Astrocyte of the cerebellum (primary cell): ENCODE measurements at regions not wholly inside any gene's neighbourhood (a gene's known extent, or its start where the extent isn't known, plus 50 kb on each side); places are given as distances from the start of the nearest gene placed in this dataset.

Experiments
- DNase-seq: peaks from one replicate; pipeline ENCODE4 v3.0.0-alpha.2; 2011; ENCODE audit warnings: low read depth
- H3K4me3 ChIP-seq: 2 replicates; pipeline ENCODE4 v1.5.1; 2011; ENCODE audit warnings: mild to moderate bottlenecking, low read depth, low read length, moderate library complexity
- CTCF ChIP-seq: IDR thresholded peaks from 2 replicates; pipeline ENCODE4 v1.5.1; 2012; ENCODE audit warnings: low read length, low read depth, moderate library complexity, mild to moderate bottlenecking; ENCODE audit errors: missing control alignments
- in situ Hi-C: cut with HindIII; loops from 2 replicates; pipeline ENCODE4 v1.10.0; 2017; ENCODE audit warnings: low sequenced_read_pairs

GRCh38 chr12:126897102-126897501 is 1369.9 kb upstream of the TMEM132C start:
- no peak for DNase-seq
- no peak overlapping the region for H3K4me3 ChIP-seq
- in situ Hi-C loops, result no loop called here
- no peak for TF ChIP-seq CTCF

- no peak overlapping the region for H3K4me3 ChIP-seq
- no peak for DNase-seq
- in situ Hi-C loops, result no loop called here
- TF ChIP-seq CTCF, result no peak
Observed at GRCh38 chr12:126897778-126898177, 1369.2 kb upstream of the TMEM132C start.

GRCh38 chr12:126898562-126898961 is 1368.4 kb upstream of the TMEM132C start:
- H3K4me3 ChIP-seq, result no peak overlapping the region
- in situ Hi-C loops, result no loop called here
- no peak for TF ChIP-seq CTCF
- DNase-seq, result no peak

GRCh38 chr12:126899926-126900792 is 1366.8 kb upstream of the TMEM132C start:
- no peak for DNase-seq
- in situ Hi-C loops, result no loop called here
- TF ChIP-seq CTCF, result no peak
- H3K4me3 ChIP-seq, result no peak overlapping the region

GRCh38 chr12:126903027-126903876 is 1363.7 kb upstream of the TMEM132C start:
- DNase-seq, result no peak
- TF ChIP-seq CTCF, result no peak
- no peak overlapping the region for H3K4me3 ChIP-seq
- in situ Hi-C loops, result no loop called here

GRCh38 chr12:126905752-126906151 is 1361.2 kb upstream of the TMEM132C start:
- no peak for DNase-seq
- no peak for TF ChIP-seq CTCF
- in situ Hi-C loops, result no loop called here
- H3K4me3 ChIP-seq, result no peak overlapping the region
